C1 segment of cervical spinal cord (tissue), 14 donors: ENCODE measurements at regions not wholly inside any gene's neighbourhood (a gene's known extent, or its start where the extent isn't known, plus 50 kb on each side); places are given as distances from the start of the nearest gene placed in this dataset.

Experiments used
- DNase-seq, 14 donors: peaks; one replicate each; lab custom pipeline; 2025; lab: John Stamatoyannopoulos, UW

- no peak for DNase-seq
Observed at GRCh38 chr5:175765858-175766257, 105.5 kb upstream of the CPLX2 start.

GRCh38 chr5:175766963-175767362 is 104.4 kb upstream of the CPLX2 start:
- no peak for DNase-seq

GRCh38 chr5:175772747-175773533 is 98.4 kb upstream of the CPLX2 start:
- DNase-seq: peak in 1 of 14 donors; percentile 41

GRCh38 chr5:175773534-175774070 is 97.8 kb upstream of the CPLX2 start:
- no peak for DNase-seq

- no peak for DNase-seq
Observed at GRCh38 chr5:175775416-175775815, 96.0 kb upstream of the CPLX2 start.

GRCh38 chr5:175778951-175779503 is 92.4 kb upstream of the CPLX2 start:
- DNase-seq: peak in 10 of 14 donors; percentile 2 to 99 (median 17)

- DNase-seq: no peak
Observed at GRCh38 chr5:175783739-175784138, 87.6 kb upstream of the CPLX2 start.

- no peak for DNase-seq
Observed at GRCh38 chr5:175784230-175784629, 87.1 kb upstream of the CPLX2 start.

- no peak for DNase-seq
Observed at GRCh38 chr5:175785681-175786080, 85.7 kb upstream of the CPLX2 start.

- DNase-seq: no peak
Observed at GRCh38 chr5:175788155-175788787, 83.1 kb upstream of the CPLX2 start.

- DNase-seq: no peak
Observed at GRCh38 chr5:175789670-175790069, 81.7 kb upstream of the CPLX2 start.

GRCh38 chr5:175790796-175791195 is 80.6 kb upstream of the CPLX2 start:
- no peak for DNase-seq

- DNase-seq: no peak
Observed at GRCh38 chr5:175795959-175796358, 75.4 kb upstream of the CPLX2 start.

- peak in 12 of 14 donors; percentile 13 to 80 (median 40) for DNase-seq
Observed at GRCh38 chr5:175796536-175797499, 74.6 kb upstream of the CPLX2 start.

GRCh38 chr5:175797521-175798038 is 73.8 kb upstream of the CPLX2 start:
- DNase-seq: peak in 1 of 14 donors; percentile 76

GRCh38 chr5:175798626-175799025 is 72.8 kb upstream of the CPLX2 start:
- no peak for DNase-seq

GRCh38 chr5:175800656-175801081 is 70.7 kb upstream of the CPLX2 start:
- DNase-seq: peak in 1 of 14 donors; percentile 64

GRCh38 chr5:175802361-175802760 is 69.0 kb upstream of the CPLX2 start:
- no peak for DNase-seq

GRCh38 chr5:175803254-175803653 is 68.1 kb upstream of the CPLX2 start:
- DNase-seq: no peak

GRCh38 chr5:175803736-175804454 is 67.5 kb upstream of the CPLX2 start:
- peak in 1 of 14 donors; percentile 89 for DNase-seq
